Astrocyte of the hippocampus (primary cell): ENCODE measurements at regions not wholly inside any gene's neighbourhood (a gene's known extent, or its start where the extent isn't known, plus 50 kb on each side); places are given as distances from the start of the nearest gene placed in this dataset.

ENCODE experiments used
- DNase-seq: peaks from one replicate; pipeline ENCODE4 v3.0.0; 2011; ENCODE audit warnings: low read depth, low spot score

GRCh38 chr1:147452809-147453208 lies 88.5 kb upstream of the BCL9 start:
- DNase-seq: no peak

DNA sequence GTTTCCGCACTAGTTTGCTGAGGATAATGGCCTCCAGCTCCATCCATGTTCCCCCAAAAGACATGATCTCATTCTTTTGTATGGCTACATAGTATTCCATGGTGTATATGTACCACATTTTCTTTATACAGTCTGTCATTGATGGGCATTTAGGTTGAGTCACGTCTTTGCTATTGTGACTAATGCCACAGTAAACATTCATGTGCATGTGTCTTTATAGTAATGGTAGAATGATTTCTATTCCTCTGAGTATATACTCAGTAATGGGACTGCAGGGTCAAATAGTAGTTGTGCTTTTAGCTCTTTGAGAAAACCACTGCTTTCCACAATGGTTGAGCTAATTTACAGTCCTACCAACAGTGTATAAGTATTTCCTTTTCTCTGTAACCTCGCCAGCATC lies 78.3 kb upstream of the BCL9 start:
- no peak for DNase-seq

DNA sequence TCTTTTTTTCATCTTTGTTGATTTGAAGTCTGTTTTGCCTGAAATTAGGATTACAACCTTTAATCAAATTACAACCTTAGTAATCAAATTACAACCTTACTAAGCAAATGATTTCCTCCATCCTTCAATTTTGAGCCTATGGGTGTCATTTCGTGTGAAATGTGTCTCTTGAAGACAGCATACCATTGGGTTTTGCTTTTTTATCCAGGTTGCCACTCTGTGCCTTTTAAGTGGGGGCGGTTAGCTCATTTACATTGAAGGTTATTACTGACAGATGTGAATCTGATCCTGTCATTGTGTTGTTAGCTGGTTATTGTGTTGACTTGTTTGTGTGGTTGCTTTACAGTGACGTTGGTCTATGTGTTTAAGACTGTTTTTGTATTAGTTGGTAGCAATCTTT lies 74.8 kb upstream of the BCL9 start:
- DNase-seq: no peak

- DNase-seq: no peak
Observed at GRCh38 chr1:147470079-147470478, 71.2 kb upstream of the BCL9 start.

DNA sequence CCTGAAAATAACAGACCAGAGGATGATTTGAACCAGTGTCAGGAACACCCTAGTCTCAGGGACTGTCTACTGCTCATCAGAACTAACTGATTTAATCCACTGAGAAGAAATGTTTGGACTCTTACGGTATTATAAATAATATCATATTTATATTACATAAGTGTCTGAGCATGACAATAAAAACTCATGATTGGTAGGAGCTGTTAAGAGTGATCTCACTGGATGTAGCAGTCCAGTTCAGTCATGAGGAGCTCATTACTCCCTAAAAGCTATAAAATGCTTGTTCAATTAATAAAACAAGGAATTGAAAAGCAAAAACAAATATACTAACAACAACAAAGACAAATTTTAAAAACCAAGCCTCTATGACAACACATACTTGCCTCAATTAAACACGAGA lies 68.8 kb upstream of the BCL9 start:
- no peak for DNase-seq

DNA sequence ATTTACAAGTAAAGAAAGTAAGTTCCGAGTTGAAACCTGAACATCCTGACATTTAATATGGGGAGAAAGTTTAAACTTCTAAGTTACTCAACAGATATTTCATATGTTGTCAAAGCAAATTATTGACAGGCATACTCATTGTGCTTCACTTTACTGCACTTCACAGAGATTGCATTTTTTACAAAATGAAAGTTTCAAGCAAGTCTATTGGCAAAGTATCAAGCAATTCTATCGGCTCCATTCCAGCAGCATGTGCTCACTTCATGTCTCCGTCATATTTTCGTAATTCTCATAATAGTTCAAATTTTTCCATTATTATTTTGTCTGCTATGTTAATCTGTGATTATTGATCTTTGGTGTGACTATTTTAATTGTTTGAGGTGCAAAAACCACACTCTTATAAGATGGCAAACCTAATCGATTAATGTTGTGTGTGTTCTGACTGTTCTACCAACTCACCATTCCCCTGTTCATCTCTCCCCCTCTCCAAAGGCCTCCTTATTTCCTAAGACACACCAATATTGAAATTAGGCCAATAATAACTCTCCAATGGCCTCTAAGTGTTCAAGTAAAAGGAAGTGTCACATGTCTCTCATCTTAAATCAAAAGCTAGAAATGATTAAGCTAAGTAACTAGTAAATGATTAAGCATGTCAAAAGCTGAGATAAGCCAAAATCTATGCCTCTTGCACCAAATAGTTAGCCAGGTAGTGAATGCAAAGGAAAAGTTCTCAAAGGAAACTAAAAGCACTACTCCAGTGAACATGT lies 68.2 kb upstream of the BCL9 start:
- DNase-seq: no peak

DNA sequence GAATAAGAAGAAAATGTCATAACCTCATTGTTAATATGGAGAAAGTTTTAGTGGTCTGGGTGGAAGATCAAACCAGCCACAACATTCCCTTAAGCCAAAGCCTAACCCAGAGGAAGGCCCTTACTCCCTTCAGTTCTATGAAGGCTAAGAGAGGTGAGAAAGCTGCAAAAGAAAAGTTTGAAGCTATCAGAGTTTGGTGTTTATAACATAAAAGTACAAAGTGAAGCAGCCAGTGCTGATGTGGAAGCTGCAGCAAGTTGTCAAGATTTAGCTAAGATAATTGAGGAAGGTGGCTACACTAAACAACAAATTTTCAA lies 67.6 kb upstream of the BCL9 start:
- DNase-seq: no peak

DNA sequence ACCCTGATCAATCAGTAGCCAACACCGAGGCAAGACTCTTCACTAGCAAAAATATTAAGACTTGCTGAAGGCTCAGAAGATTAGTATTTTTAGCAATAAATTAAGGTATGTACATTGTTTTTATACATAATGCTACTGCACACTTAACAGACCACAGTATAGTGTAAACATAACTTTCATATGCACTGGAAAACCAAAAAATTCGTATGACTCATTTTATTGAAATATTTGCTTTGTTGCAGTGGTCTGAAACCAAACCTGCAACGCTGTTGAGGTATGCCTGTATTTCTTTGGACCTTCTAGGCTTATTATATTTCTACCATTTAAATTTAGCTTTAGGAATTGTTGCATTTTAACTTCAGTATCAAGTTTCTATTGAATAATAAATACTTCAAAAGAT lies 65.8 kb upstream of the BCL9 start:
- no peak for DNase-seq

DNA sequence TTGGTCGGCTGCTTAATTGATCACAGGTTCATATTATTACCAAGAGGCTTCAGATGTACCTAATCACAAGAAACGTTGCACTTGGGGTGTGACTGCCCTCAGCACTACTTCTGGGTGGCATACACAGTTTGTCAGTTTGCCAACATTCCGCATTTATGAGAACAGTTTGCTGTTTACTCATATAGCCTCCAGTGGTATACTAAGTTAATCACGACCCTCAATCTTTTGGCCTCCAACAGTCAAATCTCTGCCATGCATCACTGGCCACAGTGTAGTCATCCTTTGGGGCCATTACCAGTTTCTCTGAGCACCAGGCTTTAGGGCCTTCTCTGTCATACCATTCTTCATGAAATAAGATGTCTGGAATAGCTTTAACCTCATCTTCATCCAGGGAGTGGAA lies 62.8 kb upstream of the BCL9 start:
- no peak for DNase-seq

- DNase-seq: no peak
Observed at GRCh38 chr1:147479864-147480564, 61.3 kb upstream of the BCL9 start.

DNA sequence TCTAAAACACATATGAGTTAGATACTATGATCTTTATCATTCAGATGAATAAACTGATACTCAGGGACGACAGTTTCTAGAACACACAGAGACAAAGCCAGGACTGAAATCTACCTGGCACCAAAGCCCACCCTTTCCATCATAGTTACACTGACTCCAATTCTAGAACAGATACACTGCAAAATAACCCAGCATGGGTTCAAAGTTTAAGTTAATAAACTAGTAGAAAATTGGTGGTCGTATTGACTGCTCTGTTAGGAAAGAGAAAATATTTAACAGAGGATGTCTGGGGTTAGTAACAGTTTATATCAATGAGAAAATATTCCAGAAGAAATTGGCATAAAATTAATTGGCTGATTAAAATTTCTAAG lies 60.8 kb upstream of the BCL9 start:
- no peak for DNase-seq

- no peak for DNase-seq
Observed at GRCh38 chr1:147486876-147487656, 54.2 kb upstream of the BCL9 start.

DNA sequence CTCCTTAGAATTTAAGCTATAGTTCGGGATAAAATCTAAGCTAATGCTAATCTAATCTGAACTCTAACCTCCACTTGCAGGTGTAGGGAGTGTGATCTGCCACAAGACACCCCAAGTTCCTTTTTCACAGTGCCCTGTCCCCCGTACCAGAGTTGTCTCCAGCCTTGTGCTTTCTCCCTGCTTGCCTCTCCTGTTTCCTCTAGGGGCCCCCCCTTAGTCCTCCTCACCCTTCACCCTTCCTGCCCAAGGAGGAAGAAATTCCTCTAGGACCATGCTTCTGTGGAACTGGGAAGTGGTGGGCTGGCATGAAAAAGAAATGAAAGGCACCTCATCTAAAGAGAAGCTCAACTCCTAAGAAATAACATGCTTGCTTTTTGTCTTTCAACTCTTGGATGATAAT lies 50.2 kb upstream of the BCL9 start:
- no peak for DNase-seq
